ENCODE measurements at regions not wholly inside any gene's neighbourhood (a gene's known extent, or its start where the extent isn't known, plus 50 kb on each side); places are given as distances from the start of the nearest gene placed in this dataset.

- DNase-seq: no peak
Observed at GRCh38 chr6:19643713-19644112, 193.5 kb upstream of the ID4 start.

DNA sequence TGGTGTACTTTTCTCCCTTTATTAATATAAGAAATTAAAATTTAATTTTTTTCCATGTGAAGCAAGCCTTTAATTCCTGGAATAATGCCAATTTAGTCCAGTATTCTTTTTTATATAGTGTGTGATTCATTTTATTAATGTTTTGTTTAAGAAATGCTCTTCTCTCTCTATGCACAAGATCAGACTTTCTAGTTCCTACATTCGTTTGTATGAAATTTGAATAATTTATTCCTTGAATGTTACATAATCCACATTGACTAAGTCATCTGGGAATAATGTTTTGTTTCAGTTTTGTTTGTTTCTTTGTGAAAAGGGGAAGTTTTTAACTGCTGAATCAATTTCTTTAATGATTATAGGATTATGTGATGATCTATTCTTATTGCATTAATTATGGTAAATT lies 181.4 kb upstream of the ID4 start:
- no peak for DNase-seq

- DNase-seq: no peak
Observed at GRCh38 chr6:19660123-19660910, 176.9 kb upstream of the ID4 start.

DNA sequence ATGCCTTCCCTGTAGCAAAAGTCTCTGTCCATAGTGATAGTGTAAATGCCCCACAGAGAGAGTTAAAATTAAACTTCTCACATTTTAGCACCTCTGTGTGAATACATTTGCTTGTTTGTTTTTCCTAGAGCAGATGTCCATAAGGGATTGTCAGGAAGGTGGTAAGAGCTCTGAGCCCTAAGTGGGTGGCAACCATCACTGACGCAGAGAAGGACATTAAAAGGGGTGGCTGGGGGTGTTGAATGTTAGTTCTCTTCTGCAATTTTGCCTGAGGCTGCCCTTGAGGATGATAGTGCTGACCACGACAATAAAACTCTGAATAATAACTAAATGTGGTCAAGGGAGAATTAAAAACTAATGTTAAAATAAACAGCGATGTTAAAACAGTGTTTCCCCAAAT lies 174.3 kb upstream of the ID4 start:
- no peak for DNase-seq

GRCh38 chr6:19663479-19663878 lies 173.7 kb upstream of the ID4 start:
- DNase-seq: no peak

DNA sequence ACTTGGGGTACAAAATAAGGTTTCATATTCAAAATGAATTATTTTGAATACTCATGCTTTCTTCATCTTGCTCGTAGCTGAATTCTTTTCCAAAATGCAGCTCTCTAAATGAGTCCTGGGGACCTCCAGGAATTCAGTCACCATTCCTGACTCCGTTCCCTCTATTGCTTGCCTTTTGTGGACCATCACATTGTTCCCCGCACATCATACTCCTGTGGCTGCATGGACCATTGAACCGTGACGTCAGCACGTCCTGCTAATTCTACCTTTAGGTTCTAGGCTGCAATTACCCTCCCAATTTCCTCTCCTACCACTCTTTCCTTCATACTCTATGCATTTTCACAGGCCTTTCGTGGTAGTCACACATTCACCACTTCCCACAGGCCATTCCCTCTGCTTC lies 173.1 kb upstream of the ID4 start:
- no peak for DNase-seq

GRCh38 chr6:19664878-19665612 lies 172.1 kb upstream of the ID4 start:
- no peak for DNase-seq

DNA sequence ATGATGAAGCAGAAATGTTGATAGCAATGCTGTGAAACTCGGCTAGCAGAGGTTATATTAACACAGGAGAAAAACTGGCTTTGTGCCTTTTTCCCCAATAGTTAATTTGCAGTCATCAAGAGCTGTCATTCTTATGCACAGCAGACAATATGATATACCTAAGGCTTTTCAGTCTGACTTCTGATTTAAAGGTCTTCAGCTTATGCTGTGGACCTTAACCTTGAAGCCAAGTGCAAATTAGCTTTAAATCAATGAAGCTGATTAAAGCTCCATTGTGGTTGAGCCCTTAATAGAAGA lies 171.6 kb upstream of the ID4 start:
- DNase-seq: no peak

DNA sequence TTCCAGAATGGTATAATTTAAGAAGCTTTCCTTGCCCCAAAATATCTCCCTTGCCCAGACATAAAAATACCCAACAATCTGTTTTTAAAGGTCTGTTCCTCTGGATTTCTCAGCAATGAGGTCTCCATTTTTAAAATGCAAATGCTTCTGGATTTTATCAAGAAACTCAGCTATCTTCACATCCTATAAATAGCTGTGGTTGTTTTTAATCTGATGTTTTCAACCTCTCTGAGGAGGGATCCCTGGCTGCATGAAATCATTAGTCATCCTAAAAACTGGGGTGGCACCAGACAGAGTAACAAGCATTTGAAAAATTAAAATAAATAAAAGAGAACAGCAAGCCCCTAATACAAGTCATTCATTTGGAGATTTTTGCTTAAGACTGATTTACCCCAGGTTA lies 168.5 kb upstream of the ID4 start:
- DNase-seq: no peak

- no peak for DNase-seq
Observed at GRCh38 chr6:19669206-19669605, 168.0 kb upstream of the ID4 start.

DNA sequence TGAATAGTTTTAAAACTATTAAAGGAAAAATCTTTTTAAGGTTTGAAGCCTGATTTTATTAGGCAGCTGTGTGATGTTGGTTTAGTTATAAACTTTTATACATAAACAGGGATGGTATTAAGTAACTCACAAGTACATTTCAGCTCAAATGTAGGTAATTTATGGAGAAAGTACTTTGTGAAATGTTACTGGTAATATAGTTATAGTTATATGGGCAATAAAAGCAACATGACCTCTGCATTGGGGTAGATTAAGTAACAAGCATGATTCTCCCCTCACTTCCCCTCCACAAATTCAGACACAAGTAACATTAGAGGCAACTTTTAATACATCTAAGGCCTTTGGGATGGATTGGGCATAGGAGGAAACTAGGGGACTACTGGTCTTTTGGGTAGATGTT lies 154.3 kb upstream of the ID4 start:
- no peak for DNase-seq

DNA sequence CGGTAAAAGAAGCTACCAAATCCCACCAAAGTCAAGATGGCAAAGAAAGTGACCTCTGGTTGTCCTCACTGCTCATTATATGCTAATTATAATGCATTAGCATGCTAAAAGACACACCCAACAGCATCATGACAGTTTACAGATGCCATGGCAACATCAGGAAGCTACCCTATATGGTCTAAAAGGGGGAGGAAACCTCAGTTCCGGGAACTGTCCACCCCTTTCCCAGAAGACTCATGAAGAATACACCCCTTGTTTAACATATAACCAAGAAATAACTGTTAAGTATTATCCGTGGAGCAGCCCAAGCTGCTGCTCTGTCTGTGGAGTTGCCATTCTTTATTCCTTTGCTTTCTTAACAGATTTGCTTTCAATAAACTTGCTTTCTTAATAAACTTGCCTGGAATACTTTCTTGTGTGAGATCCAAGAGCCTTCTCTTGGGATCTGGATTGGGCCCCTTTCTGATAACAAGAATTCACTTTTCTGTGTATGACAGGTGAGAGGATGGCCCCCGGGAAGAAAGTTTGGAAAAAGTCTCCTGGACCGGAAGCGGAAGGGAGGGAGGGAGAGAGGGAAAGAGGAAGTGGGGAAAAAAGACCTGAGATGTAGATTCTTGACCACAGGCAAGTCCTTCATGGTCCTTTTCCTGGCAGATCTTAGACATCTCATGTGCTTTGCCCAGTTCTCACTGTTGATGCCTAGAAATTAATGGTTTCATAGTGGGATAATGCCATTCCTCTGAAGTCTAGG lies 146.7 kb upstream of the ID4 start:
- DNase-seq: no peak

DNA sequence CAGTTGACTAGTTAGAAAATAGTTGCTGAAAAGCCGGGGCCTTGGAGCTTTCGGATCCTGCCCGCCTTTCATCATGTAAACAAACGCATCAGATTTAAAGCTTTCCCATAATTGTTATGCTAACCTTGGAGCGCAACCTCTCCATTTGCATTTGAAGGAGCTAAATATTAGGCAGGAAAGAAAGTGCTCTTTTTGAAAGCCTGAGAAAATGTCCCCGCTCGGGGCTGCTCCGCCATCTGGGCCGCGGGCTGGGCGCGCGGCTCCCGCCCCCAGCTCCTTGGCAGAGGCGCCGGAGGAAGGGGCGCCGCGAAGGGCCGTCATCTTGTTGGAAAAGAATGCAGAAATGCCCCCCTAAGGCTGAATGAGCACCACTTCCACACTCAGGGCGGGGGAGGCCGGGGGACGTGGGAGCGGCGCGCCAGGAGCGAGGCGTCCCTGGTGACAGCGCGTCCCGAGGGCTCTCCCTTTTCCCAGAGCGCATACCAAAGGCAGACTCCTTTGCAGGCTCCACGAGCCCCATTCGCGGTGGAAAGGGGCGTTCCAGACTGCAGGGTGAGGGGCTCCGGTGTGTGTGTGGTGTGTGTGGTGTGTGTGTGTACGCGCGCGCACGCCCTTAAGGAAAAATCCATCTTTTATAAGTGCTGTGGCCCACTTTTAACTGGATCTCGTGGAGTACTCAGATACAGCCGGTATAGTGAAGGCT lies 145.6 kb upstream of the ID4 start:
- DNase-seq: no peak

- DNase-seq: no peak
Observed at GRCh38 chr6:19692506-19693298, 144.5 kb upstream of the ID4 start.

DNA sequence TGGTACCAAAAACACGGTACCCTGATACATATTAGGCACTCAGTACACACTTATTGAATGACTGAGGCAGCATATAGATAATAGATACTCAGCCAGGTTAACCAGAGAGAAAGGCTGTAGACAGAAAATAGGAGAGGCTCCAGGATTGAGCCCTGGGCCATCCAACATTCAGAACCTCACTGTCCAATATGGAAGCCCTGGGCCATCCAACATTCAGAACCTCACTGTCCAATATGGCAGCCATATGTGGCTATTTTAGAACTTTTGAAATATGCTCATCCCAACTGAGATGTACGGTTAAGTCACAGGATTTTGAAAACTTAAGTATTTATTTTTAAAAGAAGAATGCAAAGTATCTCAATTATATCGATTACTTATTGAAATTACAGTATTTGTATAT lies 142.5 kb upstream of the ID4 start:
- DNase-seq: no peak

DNA sequence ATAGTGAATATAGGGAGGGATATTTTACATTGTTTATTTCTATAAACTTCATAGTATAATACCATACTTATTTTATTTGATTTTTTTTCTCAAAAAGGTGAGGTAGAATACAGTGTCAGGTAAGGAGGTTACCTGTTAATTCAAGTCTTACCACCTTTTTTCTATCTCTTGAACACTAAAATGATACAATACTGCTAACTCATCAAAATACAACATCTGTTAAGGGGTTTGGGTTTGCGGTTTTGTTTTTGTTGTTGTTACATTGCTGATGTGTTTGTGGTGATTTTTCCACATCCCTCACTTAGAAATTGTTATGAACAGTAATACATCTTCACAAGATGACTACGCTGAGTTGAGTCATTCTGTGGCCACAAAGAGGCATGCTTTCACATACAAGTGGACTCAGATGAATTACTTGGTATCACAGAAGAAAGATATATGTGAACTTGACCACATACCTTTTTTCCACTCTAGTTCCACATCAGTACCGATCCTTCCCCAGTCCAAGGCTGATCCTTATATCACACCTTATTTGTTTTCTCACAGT lies 139.4 kb upstream of the ID4 start:
- DNase-seq: no peak

- no peak for DNase-seq
Observed at GRCh38 chr6:19699932-19700331, 137.2 kb upstream of the ID4 start.

DNA sequence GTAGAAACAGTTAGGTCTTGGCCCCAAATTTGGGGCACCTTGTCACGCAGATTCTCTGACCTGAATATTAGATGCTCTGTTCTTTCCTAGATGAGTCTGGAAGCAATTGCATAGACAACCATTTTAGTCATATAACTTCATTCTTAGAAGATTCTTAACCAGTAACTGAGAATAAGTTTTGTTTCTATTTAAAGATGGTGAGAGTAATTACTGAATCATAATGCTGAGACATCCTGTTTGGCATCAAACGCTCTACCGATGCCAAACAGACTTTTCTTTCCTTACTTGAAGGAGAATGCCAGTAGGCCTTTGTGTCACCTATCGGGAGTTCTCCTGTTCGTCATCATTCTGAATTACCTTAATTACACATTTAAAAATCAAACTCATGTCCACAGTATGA lies 131.6 kb upstream of the ID4 start:
- no peak for DNase-seq

DNA sequence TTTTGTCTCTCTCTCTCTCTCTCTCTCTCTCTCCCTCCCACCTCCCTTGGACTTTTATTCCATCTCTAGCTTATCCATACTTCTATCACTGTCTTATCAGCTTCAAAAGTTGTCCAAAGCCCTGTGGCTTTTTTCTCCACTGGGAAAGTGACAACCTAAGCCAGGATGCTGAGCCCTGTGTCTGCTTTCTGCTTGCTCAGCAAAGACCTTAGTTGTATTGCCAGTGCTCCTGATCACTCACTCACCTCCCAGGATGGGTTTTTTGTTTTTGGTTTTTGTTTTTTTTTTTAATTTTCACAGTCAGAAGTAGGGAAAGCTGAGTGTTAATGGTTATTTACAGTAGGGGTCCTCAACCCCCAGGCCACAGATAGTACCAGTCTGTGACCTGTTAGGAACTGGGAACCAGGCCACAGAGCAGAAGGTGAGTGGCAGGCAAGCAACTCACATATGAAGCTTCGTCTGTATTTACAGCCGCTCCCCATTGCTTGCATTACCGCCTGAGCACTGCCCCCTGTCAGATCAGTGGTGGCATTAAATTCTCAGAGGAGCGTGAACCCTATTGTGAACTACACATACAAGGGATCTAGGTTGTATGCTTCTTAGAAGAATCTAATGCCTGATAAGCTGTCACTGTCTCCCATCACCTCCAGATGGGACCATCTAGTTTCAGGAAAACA lies 125.0 kb upstream of the ID4 start:
- DNase-seq: no peak

- DNase-seq: no peak
Observed at GRCh38 chr6:19712998-19713397, 124.2 kb upstream of the ID4 start.

GRCh38 chr6:19713411-19713810 lies 123.8 kb upstream of the ID4 start:
- DNase-seq: no peak

- no peak for DNase-seq
Observed at GRCh38 chr6:19713984-19714383, 123.2 kb upstream of the ID4 start.

Measured in NCI-H2029 (cell line).